Progenitor cell of endocrine pancreas (in vitro differentiated cells): ENCODE measurements at regions not wholly inside any gene's neighbourhood (a gene's known extent, or its start where the extent isn't known, plus 50 kb on each side); places are given as distances from the start of the nearest gene placed in this dataset.

Experiments used
- DNase-seq: peaks from one replicate; pipeline ENCODE4 v3.0.0; 2021; ENCODE audit warnings: low spot score; ENCODE audit not compliant: unreplicated experiment
- H3K27ac Mint-ChIP-seq: 2 replicates; pipeline ENCODE4 v1.8.0; 2021; ENCODE audit warnings: mild to moderate bottlenecking, moderate library complexity, mixed read lengths
- H3K27me3 Mint-ChIP-seq: 2 replicates; pipeline ENCODE4 v1.8.0; 2021; ENCODE audit warnings: mixed read lengths
- H3K36me3 Mint-ChIP-seq: 2 replicates; pipeline ENCODE4 v1.8.0; 2022; ENCODE audit warnings: mixed read lengths; ENCODE audit not compliant: insufficient read depth
- H3K4me1 Mint-ChIP-seq: 2 replicates; pipeline ENCODE4 v1.8.0; 2021; ENCODE audit warnings: low read depth, mixed read lengths
- H3K4me3 Mint-ChIP-seq: 2 replicates; pipeline ENCODE4 v1.8.0; 2021; ENCODE audit warnings: low read depth, mild to moderate bottlenecking, moderate library complexity, mixed read lengths
- H3K9me3 Mint-ChIP-seq: 2 replicates; pipeline ENCODE4 v1.8.0; 2021; ENCODE audit warnings: low read depth, mixed read lengths
- TF ChIP-seq, protein P1 (sequence below): fragments of 200-600 bp; sonication (generic); IDR thresholded peaks from one replicate; pipeline ENCODE4 v1.5.0; 2021; ENCODE audit warnings: antibody characterized with exemption, mild to moderate bottlenecking; ENCODE audit not compliant: unreplicated experiment

DNA sequence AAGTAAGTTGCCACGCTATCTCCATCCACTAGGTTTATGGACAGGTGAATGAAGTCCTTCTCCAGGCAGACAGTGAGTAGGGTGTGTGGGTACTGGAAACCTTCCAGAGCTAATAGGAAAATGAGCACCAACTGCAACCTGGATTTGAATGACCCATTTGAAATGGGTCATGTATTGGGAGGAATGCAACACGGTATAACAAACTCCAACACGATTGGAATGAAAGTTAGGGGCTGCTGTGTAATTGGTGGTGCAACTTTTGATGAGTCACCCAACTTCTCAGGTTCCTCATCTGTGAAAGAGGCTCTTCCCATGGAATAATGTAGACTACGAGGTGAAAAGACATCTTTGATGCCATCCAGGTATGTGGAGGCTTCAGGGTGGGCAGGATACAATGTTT is 241.4 kb upstream of the PODXL start:
- Mint-ChIP-seq H3K27me3 (peaks cover 27% of the 10 kb centered on the region), H3K4me1 (peaks cover 13% of the 10 kb centered on the region), H3K27ac (no peak overlapping the region), H3K9me3 (no peaks in the 10 kb centered on the region), H3K36me3 (no peaks in the 10 kb centered on the region), H3K4me3 (no peak overlapping the region)
- TF ChIP-seq, protein P1, sequence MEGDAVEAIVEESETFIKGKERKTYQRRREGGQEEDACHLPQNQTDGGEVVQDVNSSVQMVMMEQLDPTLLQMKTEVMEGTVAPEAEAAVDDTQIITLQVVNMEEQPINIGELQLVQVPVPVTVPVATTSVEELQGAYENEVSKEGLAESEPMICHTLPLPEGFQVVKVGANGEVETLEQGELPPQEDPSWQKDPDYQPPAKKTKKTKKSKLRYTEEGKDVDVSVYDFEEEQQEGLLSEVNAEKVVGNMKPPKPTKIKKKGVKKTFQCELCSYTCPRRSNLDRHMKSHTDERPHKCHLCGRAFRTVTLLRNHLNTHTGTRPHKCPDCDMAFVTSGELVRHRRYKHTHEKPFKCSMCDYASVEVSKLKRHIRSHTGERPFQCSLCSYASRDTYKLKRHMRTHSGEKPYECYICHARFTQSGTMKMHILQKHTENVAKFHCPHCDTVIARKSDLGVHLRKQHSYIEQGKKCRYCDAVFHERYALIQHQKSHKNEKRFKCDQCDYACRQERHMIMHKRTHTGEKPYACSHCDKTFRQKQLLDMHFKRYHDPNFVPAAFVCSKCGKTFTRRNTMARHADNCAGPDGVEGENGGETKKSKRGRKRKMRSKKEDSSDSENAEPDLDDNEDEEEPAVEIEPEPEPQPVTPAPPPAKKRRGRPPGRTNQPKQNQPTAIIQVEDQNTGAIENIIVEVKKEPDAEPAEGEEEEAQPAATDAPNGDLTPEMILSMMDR: no peak
- DNase-seq: no peak

DNA sequence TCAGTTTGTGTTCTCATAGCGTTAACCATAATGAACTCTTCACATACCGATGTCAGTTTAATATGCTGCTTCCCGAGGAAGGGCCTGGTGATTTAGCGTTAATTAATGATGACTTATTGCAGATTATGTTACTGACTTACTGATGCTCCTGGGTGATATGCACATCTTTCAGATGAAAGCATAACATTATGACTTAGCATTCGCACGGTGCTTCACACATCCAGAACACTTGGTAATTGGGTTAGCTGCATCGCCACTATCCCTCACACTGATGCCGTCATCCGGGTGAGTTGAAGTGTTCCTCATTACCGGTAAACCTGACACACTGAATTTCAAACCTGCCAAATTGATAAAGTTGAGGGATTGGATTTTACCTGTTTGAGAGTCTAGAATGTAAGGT is 239.0 kb upstream of the PODXL start:
- peak overlapping the region; percentile 24 for H3K27ac Mint-ChIP-seq
- H3K9me3 Mint-ChIP-seq: no peaks in the 10 kb centered on the region
- no peak overlapping the region for H3K4me3 Mint-ChIP-seq
- H3K36me3 Mint-ChIP-seq: no peaks in the 10 kb centered on the region
- no peak for DNase-seq
- H3K4me1 Mint-ChIP-seq: peaks cover 14% of the 10 kb centered on the region
- peaks cover 21% of the 10 kb centered on the region for H3K27me3 Mint-ChIP-seq
- TF ChIP-seq, protein P1: no peak

DNA sequence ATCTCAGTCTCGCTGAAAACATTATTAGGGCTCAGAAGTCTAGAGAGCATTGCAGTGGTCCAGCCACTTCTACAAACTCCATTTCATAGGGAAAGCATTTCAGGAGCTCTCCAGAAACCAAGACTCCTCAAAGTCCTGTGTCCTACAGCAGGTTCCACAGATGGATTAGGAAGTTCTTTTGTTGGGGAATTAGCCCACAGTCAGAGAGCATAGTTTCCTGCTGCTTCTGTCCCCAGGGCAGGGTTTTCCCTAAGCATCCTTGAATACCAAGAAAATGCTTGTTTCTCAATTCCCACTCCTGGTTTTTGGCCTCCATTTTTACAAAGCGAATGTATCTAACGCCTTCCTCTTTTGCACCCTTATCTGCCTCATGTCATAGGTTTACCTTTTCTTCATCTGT is 235.9 kb upstream of the PODXL start:
- Mint-ChIP-seq H3K9me3 (no peaks in the 10 kb centered on the region), H3K27me3 (peaks cover 19% of the 10 kb centered on the region), H3K4me3 (no peak overlapping the region), H3K36me3 (no peaks in the 10 kb centered on the region), H3K27ac (no peak overlapping the region), H3K4me1 (peaks cover 14% of the 10 kb centered on the region)
- TF ChIP-seq, protein P1: no peak
- DNase-seq: no peak

DNA sequence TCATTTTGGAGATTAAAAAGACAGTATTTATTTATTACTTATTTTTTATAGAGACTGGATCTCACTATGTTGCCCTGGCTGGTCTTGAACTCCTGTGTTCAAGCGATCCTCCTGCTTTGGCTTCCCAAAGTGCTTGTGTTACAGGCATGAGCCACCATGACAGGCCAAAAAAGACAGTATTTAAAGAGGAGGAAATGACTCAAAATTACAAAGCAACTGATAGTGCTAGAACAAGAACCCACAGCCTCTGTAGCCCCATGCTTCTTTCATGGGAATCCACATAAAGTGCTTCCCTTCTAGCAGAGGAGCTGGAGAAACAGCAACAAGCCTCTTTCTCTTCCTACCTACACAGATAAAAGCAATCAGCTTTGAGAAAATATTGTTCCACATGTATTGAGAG is 230.7 kb upstream of the PODXL start:
- Mint-ChIP-seq H3K27me3 (peaks cover 2% of the 10 kb centered on the region), H3K36me3 (no peaks in the 10 kb centered on the region), H3K27ac (no peak overlapping the region), H3K4me1 (no peaks in the 10 kb centered on the region), H3K9me3 (peaks cover 7% of the 10 kb centered on the region), H3K4me3 (no peak overlapping the region)
- TF ChIP-seq, protein P1: no peak
- no peak for DNase-seq

DNA sequence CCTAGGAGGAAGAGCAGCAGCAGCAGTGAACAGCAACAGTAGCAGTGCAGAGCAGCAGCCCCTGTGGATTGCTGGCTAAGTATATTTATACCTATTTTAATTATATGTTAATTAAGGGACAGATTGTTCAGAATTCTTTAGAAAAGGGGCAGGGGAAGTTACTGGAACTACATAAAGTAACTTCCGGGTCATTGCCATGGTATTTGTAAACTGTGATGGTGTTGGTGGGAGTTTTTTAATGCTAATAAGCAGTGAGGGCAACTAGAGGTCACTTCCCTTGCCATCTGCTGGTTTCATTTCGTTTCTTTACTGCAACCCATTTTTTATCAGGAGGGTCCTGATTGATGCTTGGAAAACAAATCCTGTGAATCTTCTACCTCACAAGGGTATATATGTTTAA is 229.8 kb upstream of the PODXL start:
- DNase-seq: no peak
- TF ChIP-seq, protein P1: no peak

More for the DNA sequence above, 229.8 kb upstream of the PODXL start:
- Mint-ChIP-seq H3K4me3 (no peak overlapping the region), H3K4me1 (no peaks in the 10 kb centered on the region), H3K27me3 (peaks cover 2% of the 10 kb centered on the region), H3K27ac (no peak overlapping the region), H3K36me3 (no peaks in the 10 kb centered on the region), H3K9me3 (peaks cover 7% of the 10 kb centered on the region)
